ENCODE measurements at regions not wholly inside any gene's neighbourhood (a gene's known extent, or its start where the extent isn't known, plus 50 kb on each side); places are given as distances from the start of the nearest gene placed in this dataset.

GRCh38 chr5:7320701-7321301 lies 75.1 kb upstream of the ADCY2 start:
- in situ Hi-C loops (cut with HindIII; ENCODE audit: low pct_unique_long_range_greater_than_20kb, low sequenced_read_pairs): no loop called here
- DNase-seq (ENCODE audit: low read depth, low spot score): no peak

DNA sequence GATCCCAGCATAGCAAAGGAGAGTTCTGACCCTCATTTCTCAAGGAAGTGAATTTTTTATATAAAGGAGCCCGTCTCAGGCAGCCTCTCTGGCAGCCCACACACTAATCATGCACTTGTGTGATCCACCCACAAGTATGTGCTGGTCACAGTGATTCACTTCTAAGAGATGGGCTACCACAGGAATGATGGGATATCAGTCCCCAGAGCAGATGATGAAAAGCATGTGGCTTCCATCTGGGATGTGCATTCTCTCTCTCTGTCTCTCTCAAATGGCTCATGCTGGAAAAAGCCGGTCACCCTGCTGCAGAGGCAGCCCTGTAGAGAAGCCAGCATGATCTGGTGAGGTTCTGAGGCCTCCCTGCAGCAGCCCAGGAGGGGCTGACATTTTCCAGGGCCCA lies 74.2 kb upstream of the ADCY2 start:
- in situ Hi-C loops (cut with HindIII; ENCODE audit: low pct_unique_long_range_greater_than_20kb, low sequenced_read_pairs): no loop called here
- peak; percentile 50 for DNase-seq (ENCODE audit: low read depth, low spot score)

- in situ Hi-C loops (cut with HindIII; ENCODE audit: low pct_unique_long_range_greater_than_20kb, low sequenced_read_pairs): no loop called here
- DNase-seq (ENCODE audit: low read depth, low spot score): no peak
Observed at GRCh38 chr5:7324919-7325318, 71.0 kb upstream of the ADCY2 start.

- in situ Hi-C loops (cut with HindIII; ENCODE audit: low pct_unique_long_range_greater_than_20kb, low sequenced_read_pairs): no loop called here
- DNase-seq (ENCODE audit: low read depth, low spot score): no peak
Observed at GRCh38 chr5:7325975-7326913, 69.7 kb upstream of the ADCY2 start.

DNA sequence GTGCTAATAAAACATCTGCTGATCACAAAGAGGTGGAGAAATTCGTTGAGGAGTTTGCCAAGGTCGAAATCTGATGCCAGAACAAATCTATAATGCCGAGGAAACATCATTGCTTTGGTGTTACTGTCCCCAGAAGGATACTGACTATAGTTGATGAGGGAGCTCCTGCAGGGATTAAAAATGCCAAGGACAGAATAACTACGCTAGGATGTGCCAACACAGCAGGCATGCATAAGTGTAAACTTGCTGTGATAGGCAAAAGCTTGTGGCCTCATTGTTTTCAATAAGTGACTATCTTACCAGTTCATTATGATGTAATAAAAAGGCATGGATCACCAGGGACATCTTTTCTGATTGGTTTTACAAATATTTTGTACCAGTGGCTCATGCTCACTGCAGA lies 66.8 kb upstream of the ADCY2 start:
- in situ Hi-C loops (cut with HindIII; ENCODE audit: low pct_unique_long_range_greater_than_20kb, low sequenced_read_pairs): no loop called here

GRCh38 chr5:7329712-7330111 lies 66.2 kb upstream of the ADCY2 start:
- no peak for DNase-seq (ENCODE audit: low read depth, low spot score)
- in situ Hi-C loops (cut with HindIII; ENCODE audit: low pct_unique_long_range_greater_than_20kb, low sequenced_read_pairs): no loop called here

More for the DNA sequence above, 66.8 kb upstream of the ADCY2 start:
- DNase-seq (ENCODE audit: low read depth, low spot score): no peak

GRCh38 chr5:7330256-7330655 lies 65.7 kb upstream of the ADCY2 start:
- in situ Hi-C loops (cut with HindIII; ENCODE audit: low pct_unique_long_range_greater_than_20kb, low sequenced_read_pairs): no loop called here
- no peak for DNase-seq (ENCODE audit: low read depth, low spot score)

GRCh38 chr5:7331131-7331530 lies 64.8 kb upstream of the ADCY2 start:
- in situ Hi-C loops (cut with HindIII; ENCODE audit: low pct_unique_long_range_greater_than_20kb, low sequenced_read_pairs): no loop called here
- DNase-seq (ENCODE audit: low read depth, low spot score): no peak

Small RNA genes in the stretch of these regions (small RNA-seq; reads per million reads assigned to genes)
- gene RF00017 (0 reads per million in 2 experiments), gene RNA5SP176 (0 to 0.05 reads per million in 2 experiments)

Measured in SK-MEL-5 (cell line).